Neural cell (in vitro differentiated cells): ENCODE measurements at regions not wholly inside any gene's neighbourhood (a gene's known extent, or its start where the extent isn't known, plus 50 kb on each side); places are given as distances from the start of the nearest gene placed in this dataset.

ENCODE experiments used
- H2AFZ ChIP-seq: fragments of 200-600, 300-800 bp; sonication (generic), shearing (Covaris generic); 2 replicates; pipeline ENCODE4 v1.6.0; 2014; ENCODE audit warnings: low read depth, mild to moderate bottlenecking, antibody characterized with exemption, low read length, moderate library complexity
- H3F3A ChIP-seq: fragments of 200-600 bp; shearing (Covaris generic); 2 replicates; pipeline ENCODE4 v1.6.1; 2016; ENCODE audit warnings: mild to moderate bottlenecking, moderate library complexity, mixed read lengths, antibody characterized with exemption, low read length; ENCODE audit not compliant: insufficient read depth, poor library complexity, severe bottlenecking
- H3K27ac ChIP-seq: fragments of 200-600, 300-800 bp; sonication (generic), shearing (Covaris generic); 2 replicates; pipeline ENCODE4 v1.5.1; 2014; ENCODE audit warnings: mild to moderate bottlenecking, low read length, moderate library complexity
- H3K27me3 ChIP-seq: fragments of 300-800, 200-600 bp; sonication (generic), shearing (Covaris generic); 2 replicates; pipeline ENCODE4 v1.6.0; 2014; ENCODE audit warnings: mild to moderate bottlenecking, low read depth, low read length, moderate library complexity; ENCODE audit not compliant: insufficient read depth
- H3K36me3 ChIP-seq: fragments of 300-800, 200-600 bp; sonication (generic), shearing (Covaris generic); 2 replicates; pipeline ENCODE4 v1.5.1; 2014; ENCODE audit warnings: mild to moderate bottlenecking, antibody characterized with exemption, low read length, moderate library complexity; ENCODE audit not compliant: insufficient read depth
- H3K4me2 ChIP-seq: fragments of 300-800, 200-600 bp; sonication (generic), shearing (Covaris generic); 2 replicates; pipeline ENCODE4 v1.6.0; 2014; ENCODE audit warnings: mild to moderate bottlenecking, low read length
- H3K4me3 ChIP-seq: fragments of 300-800, 200-600 bp; sonication (generic), shearing (Covaris generic); 2 replicates; pipeline ENCODE4 v1.5.1; 2014; ENCODE audit warnings: mild to moderate bottlenecking, low read length, moderate library complexity
- H3K79me2 ChIP-seq: fragments of 200-600 bp; shearing (Covaris generic); replicated peaks from 2 replicates; pipeline ENCODE4 v1.6.0; 2014; ENCODE audit warnings: mild to moderate bottlenecking, low read length, moderate library complexity; ENCODE audit not compliant: insufficient read depth
- H3K9ac ChIP-seq: fragments of 300-800, 200-600 bp; sonication (generic), shearing (Covaris generic); 2 replicates; pipeline ENCODE4 v1.6.1; 2016; ENCODE audit warnings: mild to moderate bottlenecking, low read length, mixed read lengths
- H3K9me2 ChIP-seq: fragments of 200-600 bp; shearing (Covaris generic); 2 replicates; pipeline ENCODE4 v1.6.1; 2016; ENCODE audit warnings: mild to moderate bottlenecking, low read length, mixed read lengths; ENCODE audit not compliant: insufficient read depth
- H3K9me3 ChIP-seq: fragments of 200-600, 300-800 bp; sonication (generic), shearing (Covaris generic); 2 replicates; pipeline ENCODE4 v1.6.1; 2016; ENCODE audit warnings: mild to moderate bottlenecking, mixed run types, low read length, moderate library complexity, mixed read lengths
- H4K20me1 ChIP-seq: fragments of 200-600 bp; shearing (Covaris generic); 2 replicates; pipeline ENCODE4 v1.6.1; 2016; ENCODE audit warnings: mild to moderate bottlenecking, mixed run types; ENCODE audit not compliant: insufficient read depth
- CTCF ChIP-seq: fragments of 450-650 bp; IDR thresholded peaks from 2 replicates; pipeline ENCODE4 v1.5.1; 2014; ENCODE audit warnings: antibody characterized with exemption, mild to moderate bottlenecking, moderate library complexity; ENCODE audit not compliant: poor library complexity, severe bottlenecking
- EP300 ChIP-seq: fragments of 450-650 bp; conservative IDR thresholded peaks from 2 replicates; pipeline ENCODE4 v1.6.1; 2014; ENCODE audit warnings: antibody characterized with exemption, mild to moderate bottlenecking, moderate library complexity; ENCODE audit not compliant: poor library complexity, severe bottlenecking
- EZH2 ChIP-seq: fragments of 200-600, 300-800 bp; shearing (Covaris generic), sonication (generic); IDR thresholded peaks from 2 replicates; pipeline ENCODE4 v1.6.1; 2014; ENCODE audit warnings: antibody characterized with exemption, low read length, borderline replicate concordance, mild to moderate bottlenecking; ENCODE audit not compliant: insufficient read depth, poor library complexity, severe bottlenecking
- MXI1 ChIP-seq: fragments of 450-650 bp; conservative IDR thresholded peaks from 2 replicates; pipeline ENCODE4 v1.6.1; 2014; ENCODE audit warnings: antibody characterized with exemption, mild to moderate bottlenecking; ENCODE audit not compliant: poor library complexity, severe bottlenecking
- POLR2AphosphoS5 ChIP-seq: IDR thresholded peaks from 2 replicates; pipeline ENCODE4 v1.6.1; 2012
- RAD21 ChIP-seq: fragments of 450-650 bp; conservative IDR thresholded peaks from 2 replicates; pipeline ENCODE4 v1.6.1; 2014; ENCODE audit warnings: antibody characterized with exemption, mild to moderate bottlenecking, moderate library complexity
- REST ChIP-seq: IDR thresholded peaks from 2 replicates; pipeline ENCODE4 v1.6.1; 2012; ENCODE audit warnings: borderline replicate concordance
- SMC3 ChIP-seq: fragments of 450-650 bp; conservative IDR thresholded peaks from 2 replicates; pipeline ENCODE4 v1.6.1; 2014; ENCODE audit warnings: antibody characterized with exemption, mild to moderate bottlenecking, moderate library complexity; ENCODE audit not compliant: poor library complexity
- TAF1 ChIP-seq: IDR thresholded peaks from 2 replicates; pipeline ENCODE4 v1.6.1; 2012; ENCODE audit warnings: low read depth

- Histone ChIP-seq H3K27ac (no peak overlapping the region), H3F3A (no peaks in the 10 kb centered on the region), H3K9me2 (no peaks in the 10 kb centered on the region), H3K4me2 (no peak overlapping the region), H3K27me3 (no peaks in the 10 kb centered on the region), H3K9ac (no peak overlapping the region), H3K9me3 (no peaks in the 10 kb centered on the region), H3K36me3 (no peaks in the 10 kb centered on the region), H4K20me1 (no peaks in the 10 kb centered on the region), H3K4me3 (no peak overlapping the region), H2AFZ (no peak overlapping the region), H3K79me2 (no peaks in the 10 kb centered on the region)
- TF ChIP-seq SMC3 (no peak), CTCF (no peak), RAD21 (no peak), REST (no peak), POLR2AphosphoS5 (no peak), EZH2 (no peak), TAF1 (no peak), MXI1 (no peak), EP300 (no peak)
Observed at GRCh38 chr15:53851110-53851848, 91.8 kb upstream of the WDR72 start.

GRCh38 chr15:53847745-53848144 is 88.3 kb upstream of the WDR72 start:
- H3K9me3 ChIP-seq: no peaks in the 10 kb centered on the region
- no peak overlapping the region for H3K4me2 ChIP-seq
- H2AFZ ChIP-seq: no peak overlapping the region
- no peak overlapping the region for H3K4me3 ChIP-seq
- H3F3A ChIP-seq: no peaks in the 10 kb centered on the region
- no peak for TF ChIP-seq EP300
- TF ChIP-seq RAD21: no peak
- TF ChIP-seq POLR2AphosphoS5: no peak
- no peak for TF ChIP-seq MXI1
- no peak for TF ChIP-seq CTCF
- TF ChIP-seq EZH2: no peak
- TF ChIP-seq TAF1: no peak
- TF ChIP-seq SMC3: no peak
- TF ChIP-seq REST: no peak
- H3K27ac ChIP-seq: no peak overlapping the region
- H4K20me1 ChIP-seq: no peaks in the 10 kb centered on the region
- H3K9me2 ChIP-seq: no peaks in the 10 kb centered on the region
- H3K27me3 ChIP-seq: no peaks in the 10 kb centered on the region
- no peak overlapping the region for H3K9ac ChIP-seq
- H3K36me3 ChIP-seq: no peaks in the 10 kb centered on the region
- no peaks in the 10 kb centered on the region for H3K79me2 ChIP-seq
